CD4-positive, alpha-beta T cell treated with Interleukin-4 for 4 hours (primary cell): ENCODE measurements at regions not wholly inside any gene's neighbourhood (a gene's known extent, or its start where the extent isn't known, plus 50 kb on each side); places are given as distances from the start of the nearest gene placed in this dataset.
A peak's percentile ranks its signal among the peaks of the same experiment; 100 is the strongest.

Source experiments
- DNase-seq: peaks from one replicate; pipeline ENCODE4 v3.0.0-alpha.2; 2020

DNA sequence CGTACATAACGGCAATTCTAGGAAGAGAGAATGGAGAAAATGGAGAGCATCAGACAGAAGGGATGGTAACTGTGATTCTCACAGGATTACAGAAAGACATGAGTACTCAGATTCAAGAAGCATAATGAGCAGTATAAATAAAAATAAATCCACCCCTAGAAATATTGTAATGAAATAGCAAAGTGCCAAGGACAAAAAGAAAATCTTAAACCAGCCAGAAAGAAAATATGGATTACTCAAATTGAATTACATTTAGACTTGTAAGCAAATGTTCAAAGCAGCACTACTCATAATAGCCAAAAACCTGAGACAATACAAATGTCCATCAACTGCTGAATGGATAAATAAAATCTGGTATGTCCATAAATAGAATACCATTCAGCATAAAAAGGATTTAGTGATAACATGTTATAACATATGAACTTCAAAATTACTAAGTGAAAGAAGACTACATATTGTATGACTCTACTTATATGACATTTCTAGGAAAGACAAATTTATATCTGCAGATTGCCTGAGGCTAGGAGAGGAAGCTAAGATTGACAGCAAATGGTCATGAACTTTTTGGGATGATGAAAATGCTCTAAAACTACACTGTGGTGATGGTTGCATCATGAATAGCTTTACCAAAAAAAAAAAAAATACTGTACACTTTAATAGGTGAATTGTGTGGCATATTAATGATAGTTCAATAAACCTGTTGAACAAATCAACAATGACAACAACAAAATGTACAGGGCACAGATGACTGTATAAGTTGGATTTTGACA lies 63.4 kb upstream of the SPTBN1 start:
- DNase-seq = no peak

DNA sequence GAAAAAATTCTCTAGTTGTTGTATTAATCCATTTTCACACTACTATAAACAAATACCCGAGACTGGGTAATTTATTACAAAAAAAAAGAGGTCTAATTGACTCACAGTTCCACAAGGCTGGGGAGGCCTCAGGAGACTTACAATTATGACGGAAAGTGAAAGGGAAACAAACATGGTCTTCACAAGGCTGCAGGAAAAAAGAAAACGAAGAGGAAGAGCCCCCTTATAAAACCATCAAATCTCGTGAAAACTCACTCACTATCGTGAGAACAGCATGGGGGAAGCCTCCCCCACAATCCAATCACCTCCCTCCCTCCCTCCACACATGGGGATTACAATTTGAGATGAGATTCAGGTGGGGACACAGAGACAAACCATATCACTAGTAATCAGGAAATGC lies 61.7 kb upstream of the SPTBN1 start:
- peak; percentile 24 for DNase-seq

DNA sequence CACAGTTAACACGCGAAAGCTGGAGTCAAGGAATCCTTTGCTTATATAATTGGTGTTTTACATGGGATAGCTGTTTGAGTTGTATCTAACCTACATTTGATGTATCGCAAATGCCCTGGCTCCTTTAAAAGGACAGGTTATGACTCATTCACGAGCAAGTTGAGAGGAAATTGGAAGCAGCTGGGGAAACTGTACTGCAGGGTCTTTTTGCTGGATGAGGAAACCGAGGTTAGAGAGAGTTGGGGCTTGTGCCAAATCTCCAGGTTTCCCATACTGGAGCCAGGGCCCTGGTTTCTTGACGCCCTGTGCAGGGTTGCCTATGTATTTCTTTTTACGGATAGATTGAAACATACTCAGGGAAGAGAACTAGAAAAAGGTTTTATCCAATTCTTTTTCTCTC lies 60.0 kb upstream of the SPTBN1 start:
- no peak for DNase-seq

DNA sequence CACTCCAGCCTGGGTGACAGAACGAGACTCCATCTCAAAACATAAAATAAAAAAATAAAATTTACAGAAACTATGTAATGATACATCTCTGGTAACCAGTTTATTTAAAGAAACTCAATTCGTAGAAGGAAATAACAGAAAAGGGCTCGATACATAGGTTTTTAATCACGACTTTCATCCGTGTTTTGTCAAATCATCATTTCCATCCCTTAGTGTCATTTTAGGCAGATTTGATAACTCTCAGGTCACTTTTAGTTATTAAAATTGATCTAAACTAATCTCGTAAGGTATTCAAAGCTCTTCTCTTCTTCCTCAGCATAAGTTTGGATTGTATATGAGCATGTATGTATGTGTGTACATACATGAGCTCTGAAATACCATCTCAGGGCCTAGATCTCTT lies 59.3 kb upstream of the SPTBN1 start:
- DNase-seq = no peak

DNA sequence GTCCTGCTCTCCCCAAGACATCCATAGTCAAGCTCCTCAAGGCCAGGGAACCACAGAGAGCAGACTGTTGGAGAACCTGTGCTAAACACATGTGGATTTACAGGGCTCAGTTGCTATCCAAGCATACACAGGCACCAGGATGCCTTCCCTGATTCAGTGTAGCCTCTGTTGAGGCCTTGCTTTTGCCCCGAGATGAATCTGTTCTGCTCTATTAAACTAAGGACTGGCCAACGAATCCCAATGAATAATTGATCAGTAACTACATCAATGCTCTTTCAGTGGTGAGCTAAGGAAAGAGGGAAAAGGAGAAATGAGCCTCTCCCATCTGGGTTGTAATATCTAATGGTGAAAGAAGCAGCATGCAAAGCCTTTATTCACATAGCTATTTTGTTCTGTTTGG lies 58.7 kb upstream of the SPTBN1 start:
- DNase-seq = no peak

DNA sequence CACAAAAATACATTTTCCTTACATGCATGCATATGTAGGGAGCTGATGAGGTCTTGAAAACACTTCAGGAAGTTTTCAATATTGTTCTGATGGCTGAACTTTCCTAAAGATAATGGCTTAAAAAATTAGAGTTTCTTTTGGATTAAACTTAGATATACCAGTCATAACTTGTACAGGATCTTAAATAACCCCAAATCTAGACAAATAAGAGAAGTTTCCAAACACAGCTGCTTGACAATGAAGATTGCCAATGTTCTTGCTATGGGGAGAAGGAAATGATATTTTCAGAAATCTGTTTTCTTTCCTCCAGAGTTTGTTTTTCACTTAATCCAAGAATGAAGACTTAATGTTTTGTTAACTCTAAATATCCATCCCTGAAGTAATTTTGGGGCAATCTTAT lies 54.6 kb upstream of the SPTBN1 start:
- no peak for DNase-seq

DNA sequence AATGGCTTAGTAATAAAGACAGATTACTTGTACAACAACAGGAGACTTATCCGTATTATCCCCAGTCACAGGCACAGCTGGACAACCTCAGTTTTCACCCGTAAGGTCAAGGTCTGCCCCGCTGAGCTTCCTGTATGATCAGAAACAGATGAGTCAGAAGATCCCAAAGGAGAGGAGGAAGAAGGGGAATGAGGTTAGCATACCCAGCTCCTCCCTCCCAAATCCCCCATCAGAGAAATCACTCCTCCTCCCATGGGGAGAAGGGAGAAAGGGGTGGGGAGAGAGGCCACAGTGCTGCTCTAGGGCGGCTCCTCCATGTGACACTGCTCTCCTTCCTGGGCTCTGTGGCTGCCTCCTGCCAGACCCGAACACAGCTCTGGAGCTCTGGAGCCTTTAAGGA lies 53.8 kb upstream of the SPTBN1 start:
- no peak for DNase-seq

DNA sequence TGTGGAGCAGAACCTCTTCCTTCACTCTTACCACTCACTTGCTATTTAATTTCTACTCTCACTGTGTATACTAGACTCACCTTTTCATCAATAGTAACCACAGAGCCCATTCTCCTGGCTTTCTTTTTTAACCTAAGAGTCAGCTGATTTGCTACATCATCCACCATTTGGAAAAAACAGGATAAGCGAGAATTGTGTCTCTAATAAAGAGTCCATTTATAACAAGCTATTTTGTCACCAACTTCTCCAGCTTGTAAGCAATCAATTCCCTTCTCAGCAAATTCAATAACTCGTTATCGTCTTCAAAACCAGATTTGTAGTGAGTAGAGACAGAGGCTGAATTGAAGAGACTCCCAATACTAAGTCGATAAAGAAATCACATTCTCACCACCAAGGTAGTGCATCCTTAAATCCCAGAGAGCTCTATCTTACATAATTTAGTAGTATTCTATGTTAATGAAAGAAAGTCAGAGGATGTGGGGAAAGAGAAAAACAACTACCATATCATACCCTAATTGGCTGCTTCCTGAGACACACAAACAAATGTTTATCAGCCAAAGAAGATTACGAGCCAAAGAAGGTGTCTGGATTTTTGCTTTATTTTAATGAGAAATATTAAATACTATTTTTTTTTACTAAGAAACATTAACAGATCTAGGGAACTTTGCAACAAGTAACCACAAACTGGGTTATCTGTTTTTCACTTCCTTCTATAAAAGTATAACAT lies 52.5 kb upstream of the SPTBN1 start:
- DNase-seq = no peak

DNA sequence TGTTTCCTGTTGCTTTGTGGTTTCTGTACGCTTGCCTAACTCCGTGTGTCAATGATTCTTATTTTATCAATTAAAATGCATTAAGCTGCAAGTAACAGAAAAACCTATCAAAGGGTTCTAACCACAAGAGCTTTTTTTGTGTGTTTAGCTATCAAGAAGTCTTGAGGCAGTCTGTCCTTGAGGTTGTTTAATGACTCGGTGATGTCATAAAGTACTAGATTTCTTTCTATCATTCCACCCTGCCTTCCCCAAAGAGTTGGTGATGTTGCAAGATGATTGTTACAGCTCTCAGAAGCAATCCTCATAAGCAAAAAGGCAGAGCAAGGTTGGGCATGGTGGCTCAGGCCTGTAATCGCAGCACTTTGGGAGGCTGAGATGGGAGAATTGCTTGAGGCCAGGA lies 51.9 kb upstream of the SPTBN1 start:
- no peak for DNase-seq

DNA sequence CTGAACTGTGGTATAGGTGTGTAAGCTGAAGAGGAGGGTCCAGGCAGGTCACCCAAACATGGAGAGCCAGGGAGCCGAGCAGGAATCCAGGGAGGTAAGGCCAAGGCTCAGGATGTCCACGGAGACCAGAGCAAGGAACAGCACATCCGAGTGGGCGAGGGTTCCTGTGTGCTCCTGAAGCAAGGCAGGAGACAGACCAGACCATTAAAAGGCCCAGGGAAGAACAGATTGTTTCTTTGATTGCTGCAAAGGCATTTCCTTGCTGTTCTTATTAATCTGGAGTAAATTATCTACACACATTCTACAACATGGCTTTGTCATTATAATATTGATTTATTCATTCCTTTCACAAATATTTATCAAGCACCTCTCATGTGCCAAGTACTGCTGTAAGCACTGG lies 50.1 kb upstream of the SPTBN1 start:
- no peak for DNase-seq
